Sigmoid colon (tissue), 4 donors: ENCODE measurements at regions not wholly inside any gene's neighbourhood (a gene's known extent, or its start where the extent isn't known, plus 50 kb on each side); places are given as distances from the start of the nearest gene placed in this dataset.

Experiments
- CTCF ChIP-seq, 4 experiments: fragments of 450-650 bp in 3 of 4; fragments of 200-600 bp in 1 of 4; IDR thresholded peaks; one replicate each; pipeline ENCODE4 v1.5.1; 2016 to 2019; ENCODE audit warnings: antibody characterized with exemption in 4 of 4, mild to moderate bottlenecking in 3 of 4, moderate library complexity in 2 of 4
- POLR2A ChIP-seq, 2 donors: fragments of 450-650 bp; IDR thresholded peaks; one replicate each; pipeline ENCODE4 v1.6.1; 2016; ENCODE audit warnings: antibody characterized with exemption in 2 of 2, mild to moderate bottlenecking in 2 of 2, moderate library complexity in 2 of 2
- POLR2AphosphoS5 ChIP-seq, 4 donors: sonication (generic); formaldehyde crosslinking; IDR thresholded peaks; one replicate each; pipeline ENCODE4 v1.6.1; 2017; ENCODE audit warnings: antibody characterized with exemption in 4 of 4

GRCh38 chr19:13621413-13621812 lies 115.1 kb upstream of the CACNA1A start:
- TF ChIP-seq CTCF (IDR thresholded peaks at IDR 0.05) (no peak), POLR2AphosphoS5 (IDR thresholded peaks at IDR 0.05) (no peak), POLR2A (IDR thresholded peaks at IDR 0.05) (no peak)
